Vagina (tissue), 2 donors: ENCODE measurements at regions not wholly inside any gene's neighbourhood (a gene's known extent, or its start where the extent isn't known, plus 50 kb on each side); places are given as distances from the start of the nearest gene placed in this dataset.

Experiments used
- POLR2A ChIP-seq, 2 donors: fragments of 450-650 bp; IDR thresholded peaks; one replicate each; pipeline ENCODE4 v1.6.1; 2017; ENCODE audit warnings: antibody characterized with exemption in 2 of 2, mild to moderate bottlenecking in 2 of 2, moderate library complexity in 2 of 2
- TF ChIP-seq, protein P1 (sequence below), 3 experiments: fragments of 450-650 bp in 2 of 3; fragments of 200-600 bp in 1 of 3; sonication (generic) in 1 of 3; IDR thresholded peaks; one replicate each; pipeline ENCODE4 v1.5.1; 2017 to 2019; ENCODE audit warnings: antibody characterized with exemption in 3 of 3, mild to moderate bottlenecking in 2 of 3, moderate library complexity in 2 of 3

DNA sequence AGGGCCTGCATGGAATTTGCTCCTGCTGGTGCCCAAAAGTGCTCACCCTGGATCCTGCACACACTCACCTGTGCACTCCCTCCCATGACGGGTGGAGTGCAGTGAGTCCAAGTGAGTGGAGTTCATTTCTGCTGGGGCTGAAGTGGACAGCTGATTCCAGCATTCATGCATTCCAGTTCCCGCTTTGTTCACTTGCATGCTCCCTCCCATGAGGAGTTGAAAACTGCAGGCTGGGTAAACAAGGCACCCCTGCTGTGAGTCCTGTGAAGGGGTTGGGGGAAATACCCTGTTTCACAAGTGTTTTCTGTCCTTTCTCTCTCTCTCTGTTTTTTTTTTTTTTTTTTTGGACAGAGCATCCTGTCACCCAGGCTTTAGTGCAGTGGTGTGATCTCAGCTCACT, 454.1 kb upstream of the NOX3 start:
- no peak for TF ChIP-seq POLR2A (IDR thresholded peaks at IDR 0.05)
- TF ChIP-seq, protein P1, sequence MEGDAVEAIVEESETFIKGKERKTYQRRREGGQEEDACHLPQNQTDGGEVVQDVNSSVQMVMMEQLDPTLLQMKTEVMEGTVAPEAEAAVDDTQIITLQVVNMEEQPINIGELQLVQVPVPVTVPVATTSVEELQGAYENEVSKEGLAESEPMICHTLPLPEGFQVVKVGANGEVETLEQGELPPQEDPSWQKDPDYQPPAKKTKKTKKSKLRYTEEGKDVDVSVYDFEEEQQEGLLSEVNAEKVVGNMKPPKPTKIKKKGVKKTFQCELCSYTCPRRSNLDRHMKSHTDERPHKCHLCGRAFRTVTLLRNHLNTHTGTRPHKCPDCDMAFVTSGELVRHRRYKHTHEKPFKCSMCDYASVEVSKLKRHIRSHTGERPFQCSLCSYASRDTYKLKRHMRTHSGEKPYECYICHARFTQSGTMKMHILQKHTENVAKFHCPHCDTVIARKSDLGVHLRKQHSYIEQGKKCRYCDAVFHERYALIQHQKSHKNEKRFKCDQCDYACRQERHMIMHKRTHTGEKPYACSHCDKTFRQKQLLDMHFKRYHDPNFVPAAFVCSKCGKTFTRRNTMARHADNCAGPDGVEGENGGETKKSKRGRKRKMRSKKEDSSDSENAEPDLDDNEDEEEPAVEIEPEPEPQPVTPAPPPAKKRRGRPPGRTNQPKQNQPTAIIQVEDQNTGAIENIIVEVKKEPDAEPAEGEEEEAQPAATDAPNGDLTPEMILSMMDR (IDR thresholded peaks at IDR 0.05): no peak
